Chondrocyte (in vitro differentiated cells): ENCODE measurements at regions not wholly inside any gene's neighbourhood (a gene's known extent, or its start where the extent isn't known, plus 50 kb on each side); places are given as distances from the start of the nearest gene placed in this dataset.

ENCODE experiments used
- DNase-seq: peaks from one replicate; pipeline ENCODE4 v3.0.0; 2021; ENCODE audit warnings: mixed read lengths, low spot score
- H3K27ac Mint-ChIP-seq: one replicate; pipeline ENCODE4 v1.8.0; 2021; ENCODE audit warnings: mild to moderate bottlenecking, moderate library complexity, mixed read lengths; ENCODE audit not compliant: unreplicated experiment
- H3K27me3 Mint-ChIP-seq: 2 replicates; pipeline ENCODE4 v1.8.0; 2021; ENCODE audit warnings: low read depth, mixed read lengths
- H3K36me3 Mint-ChIP-seq: 2 replicates; pipeline ENCODE4 v1.8.0; 2021; ENCODE audit warnings: low read depth, mixed read lengths
- H3K4me1 Mint-ChIP-seq: 2 replicates; pipeline ENCODE4 v1.8.0; 2021; ENCODE audit warnings: low read depth, mild to moderate bottlenecking, mixed read lengths
- H3K4me3 Mint-ChIP-seq: one replicate; pipeline ENCODE4 v1.8.0; 2021; ENCODE audit warnings: mild to moderate bottlenecking, moderate library complexity, mixed read lengths; ENCODE audit not compliant: unreplicated experiment
- H3K9me3 Mint-ChIP-seq: 2 replicates; pipeline ENCODE4 v1.8.0; 2021; ENCODE audit warnings: low read depth, mixed read lengths
- TF ChIP-seq, protein P1 (sequence below): fragments of 200-600 bp; sonication (generic); IDR thresholded peaks from 2 replicates; pipeline ENCODE4 v1.5.0; 2021; ENCODE audit warnings: antibody characterized with exemption, mild to moderate bottlenecking, moderate library complexity

DNA sequence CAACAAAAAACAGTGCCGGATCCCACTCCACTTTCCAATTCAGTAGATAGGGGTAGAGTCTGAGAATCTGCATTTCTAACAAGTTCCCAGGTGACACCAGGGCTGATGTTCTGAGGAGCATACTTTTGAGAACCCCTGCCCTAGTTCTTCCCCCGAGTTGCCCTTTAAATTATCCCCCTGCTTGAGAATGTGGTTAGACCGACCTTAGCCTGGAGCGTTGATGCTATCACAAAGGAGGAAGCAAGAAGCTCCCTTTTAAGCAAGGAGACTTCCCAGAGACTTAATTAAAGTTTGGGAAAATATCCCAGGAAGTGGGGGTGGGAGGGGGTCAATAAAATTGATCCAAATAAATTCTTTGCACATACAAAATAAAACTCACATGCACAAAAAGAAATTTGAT is 485.9 kb downstream of the SMARCA1 start:
- no peaks in the 10 kb centered on the region for H3K9me3 Mint-ChIP-seq
- no peaks in the 10 kb centered on the region for H3K4me1 Mint-ChIP-seq
- no peak overlapping the region for H3K27ac Mint-ChIP-seq
- H3K4me3 Mint-ChIP-seq = no peak overlapping the region
- H3K27me3 Mint-ChIP-seq = no peaks in the 10 kb centered on the region
- H3K36me3 Mint-ChIP-seq = no peaks in the 10 kb centered on the region
- DNase-seq = no peak
- TF ChIP-seq, protein P1, sequence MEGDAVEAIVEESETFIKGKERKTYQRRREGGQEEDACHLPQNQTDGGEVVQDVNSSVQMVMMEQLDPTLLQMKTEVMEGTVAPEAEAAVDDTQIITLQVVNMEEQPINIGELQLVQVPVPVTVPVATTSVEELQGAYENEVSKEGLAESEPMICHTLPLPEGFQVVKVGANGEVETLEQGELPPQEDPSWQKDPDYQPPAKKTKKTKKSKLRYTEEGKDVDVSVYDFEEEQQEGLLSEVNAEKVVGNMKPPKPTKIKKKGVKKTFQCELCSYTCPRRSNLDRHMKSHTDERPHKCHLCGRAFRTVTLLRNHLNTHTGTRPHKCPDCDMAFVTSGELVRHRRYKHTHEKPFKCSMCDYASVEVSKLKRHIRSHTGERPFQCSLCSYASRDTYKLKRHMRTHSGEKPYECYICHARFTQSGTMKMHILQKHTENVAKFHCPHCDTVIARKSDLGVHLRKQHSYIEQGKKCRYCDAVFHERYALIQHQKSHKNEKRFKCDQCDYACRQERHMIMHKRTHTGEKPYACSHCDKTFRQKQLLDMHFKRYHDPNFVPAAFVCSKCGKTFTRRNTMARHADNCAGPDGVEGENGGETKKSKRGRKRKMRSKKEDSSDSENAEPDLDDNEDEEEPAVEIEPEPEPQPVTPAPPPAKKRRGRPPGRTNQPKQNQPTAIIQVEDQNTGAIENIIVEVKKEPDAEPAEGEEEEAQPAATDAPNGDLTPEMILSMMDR = no peak

GRCh38 chrX:129035180-129035579 is 488.1 kb downstream of the SMARCA1 start:
- Mint-ChIP-seq H3K9me3 (no peaks in the 10 kb centered on the region), H3K4me3 (no peak overlapping the region), H3K27me3 (no peaks in the 10 kb centered on the region), H3K27ac (no peak overlapping the region), H3K4me1 (no peaks in the 10 kb centered on the region), H3K36me3 (no peaks in the 10 kb centered on the region)
- TF ChIP-seq, protein P1 = no peak
- no peak for DNase-seq

- no peak overlapping the region for H3K4me3 Mint-ChIP-seq
- H3K27me3 Mint-ChIP-seq = no peaks in the 10 kb centered on the region
Measured at GRCh38 chrX:129034196-129034595, 489.1 kb downstream of the SMARCA1 start.

GRCh38 chrX:129026202-129026601 is 497.1 kb downstream of the SMARCA1 start:
- Mint-ChIP-seq H3K27me3 (no peaks in the 10 kb centered on the region), H3K4me1 (no peaks in the 10 kb centered on the region), H3K9me3 (peaks cover 16% of the 10 kb centered on the region), H3K27ac (no peak overlapping the region), H3K36me3 (peaks cover 5% of the 10 kb centered on the region), H3K4me3 (no peak overlapping the region)
- TF ChIP-seq, protein P1 = no peak
- no peak for DNase-seq

More at GRCh38 chrX:129034196-129034595, 489.1 kb downstream of the SMARCA1 start:
- Mint-ChIP-seq H3K36me3 (no peaks in the 10 kb centered on the region), H3K9me3 (no peaks in the 10 kb centered on the region), H3K27ac (no peak overlapping the region), H3K4me1 (no peaks in the 10 kb centered on the region)
- DNase-seq = no peak
- TF ChIP-seq, protein P1 = no peak

- peaks cover 5% of the 10 kb centered on the region for H3K36me3 Mint-ChIP-seq
- no peak overlapping the region for H3K27ac Mint-ChIP-seq
- DNase-seq = no peak
- TF ChIP-seq, protein P1 = no peak
- H3K4me1 Mint-ChIP-seq = no peaks in the 10 kb centered on the region
- no peak overlapping the region for H3K4me3 Mint-ChIP-seq
- no peaks in the 10 kb centered on the region for H3K27me3 Mint-ChIP-seq
- peaks cover 16% of the 10 kb centered on the region for H3K9me3 Mint-ChIP-seq
Measured at GRCh38 chrX:129025376-129025775, 497.9 kb downstream of the SMARCA1 start.
